NB4 (cell line): ENCODE measurements at regions not wholly inside any gene's neighbourhood (a gene's known extent, or its start where the extent isn't known, plus 50 kb on each side); places are given as distances from the start of the nearest gene placed in this dataset.

Experiments
- DNase-seq: peaks from one replicate; pipeline ENCODE4 v3.0.0; 2010; ENCODE audit warnings: low read depth
- H3K4me3 ChIP-seq: one replicate; pipeline ENCODE4 v1.5.1; 2011; ENCODE audit warnings: mild to moderate bottlenecking, low read depth, low read length, moderate library complexity
- MAX ChIP-seq: IDR thresholded peaks from 2 replicates; pipeline ENCODE4 v1.6.1; 2011; ENCODE audit warnings: low read depth, low read length
- MYC ChIP-seq: IDR thresholded peaks from 2 replicates; pipeline ENCODE4 v1.6.1; 2011; ENCODE audit warnings: low read depth, low read length
- POLR2A ChIP-seq: IDR thresholded peaks from 2 replicates; pipeline ENCODE4 v1.6.1; 2011; ENCODE audit warnings: mild to moderate bottlenecking; ENCODE audit not compliant: insufficient read length; ENCODE audit errors: extremely low read depth
- TF ChIP-seq, protein P1 (sequence below): IDR thresholded peaks from one replicate; pipeline ENCODE4 v1.5.1; 2012; ENCODE audit warnings: low read depth, low read length

GRCh38 chr1:36697836-36698605 is 215.3 kb upstream of the CSF3R start:
- TF ChIP-seq MAX, result no peak
- no peak for TF ChIP-seq POLR2A
- TF ChIP-seq, protein P1, sequence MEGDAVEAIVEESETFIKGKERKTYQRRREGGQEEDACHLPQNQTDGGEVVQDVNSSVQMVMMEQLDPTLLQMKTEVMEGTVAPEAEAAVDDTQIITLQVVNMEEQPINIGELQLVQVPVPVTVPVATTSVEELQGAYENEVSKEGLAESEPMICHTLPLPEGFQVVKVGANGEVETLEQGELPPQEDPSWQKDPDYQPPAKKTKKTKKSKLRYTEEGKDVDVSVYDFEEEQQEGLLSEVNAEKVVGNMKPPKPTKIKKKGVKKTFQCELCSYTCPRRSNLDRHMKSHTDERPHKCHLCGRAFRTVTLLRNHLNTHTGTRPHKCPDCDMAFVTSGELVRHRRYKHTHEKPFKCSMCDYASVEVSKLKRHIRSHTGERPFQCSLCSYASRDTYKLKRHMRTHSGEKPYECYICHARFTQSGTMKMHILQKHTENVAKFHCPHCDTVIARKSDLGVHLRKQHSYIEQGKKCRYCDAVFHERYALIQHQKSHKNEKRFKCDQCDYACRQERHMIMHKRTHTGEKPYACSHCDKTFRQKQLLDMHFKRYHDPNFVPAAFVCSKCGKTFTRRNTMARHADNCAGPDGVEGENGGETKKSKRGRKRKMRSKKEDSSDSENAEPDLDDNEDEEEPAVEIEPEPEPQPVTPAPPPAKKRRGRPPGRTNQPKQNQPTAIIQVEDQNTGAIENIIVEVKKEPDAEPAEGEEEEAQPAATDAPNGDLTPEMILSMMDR, result no peak
- TF ChIP-seq MYC, result no peak
- H3K4me3 ChIP-seq, result no peak overlapping the region
- no peak for DNase-seq

GRCh38 chr1:36696261-36696940 is 213.7 kb upstream of the CSF3R start:
- DNase-seq, result no peak
- H3K4me3 ChIP-seq, result no peak overlapping the region
- TF ChIP-seq POLR2A, result no peak
- no peak for TF ChIP-seq MYC

GRCh38 chr1:36693603-36694002 is 210.9 kb upstream of the CSF3R start:
- TF ChIP-seq MYC, result no peak
- TF ChIP-seq MAX, result no peak
- TF ChIP-seq POLR2A, result no peak
- TF ChIP-seq, protein P1, result no peak
- no peak for DNase-seq
- no peak overlapping the region for H3K4me3 ChIP-seq

DNA sequence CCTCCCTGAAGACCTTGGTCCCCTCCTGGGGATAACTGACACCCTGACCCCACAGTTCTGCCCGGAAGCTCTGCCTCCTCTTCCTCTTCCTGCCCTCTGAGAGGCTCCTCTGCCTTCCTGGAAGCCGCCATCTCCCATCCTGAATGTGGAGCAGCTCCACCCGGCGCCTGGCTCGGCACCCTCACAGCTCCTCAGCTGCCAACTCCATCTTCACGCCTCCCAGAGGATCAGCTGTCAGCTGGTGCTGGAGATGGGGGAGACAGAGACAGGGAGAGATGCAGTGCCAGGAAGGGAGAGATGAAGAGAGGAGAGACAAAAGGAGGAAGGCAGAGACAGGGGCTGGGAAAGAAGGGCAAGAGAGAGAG is 210.4 kb upstream of the CSF3R start:
- H3K4me3 ChIP-seq, result no peak overlapping the region
- TF ChIP-seq POLR2A, result no peak
- TF ChIP-seq MYC, result no peak
- TF ChIP-seq, protein P1, result no peak
- TF ChIP-seq MAX, result no peak
- DNase-seq, result no peak

DNA sequence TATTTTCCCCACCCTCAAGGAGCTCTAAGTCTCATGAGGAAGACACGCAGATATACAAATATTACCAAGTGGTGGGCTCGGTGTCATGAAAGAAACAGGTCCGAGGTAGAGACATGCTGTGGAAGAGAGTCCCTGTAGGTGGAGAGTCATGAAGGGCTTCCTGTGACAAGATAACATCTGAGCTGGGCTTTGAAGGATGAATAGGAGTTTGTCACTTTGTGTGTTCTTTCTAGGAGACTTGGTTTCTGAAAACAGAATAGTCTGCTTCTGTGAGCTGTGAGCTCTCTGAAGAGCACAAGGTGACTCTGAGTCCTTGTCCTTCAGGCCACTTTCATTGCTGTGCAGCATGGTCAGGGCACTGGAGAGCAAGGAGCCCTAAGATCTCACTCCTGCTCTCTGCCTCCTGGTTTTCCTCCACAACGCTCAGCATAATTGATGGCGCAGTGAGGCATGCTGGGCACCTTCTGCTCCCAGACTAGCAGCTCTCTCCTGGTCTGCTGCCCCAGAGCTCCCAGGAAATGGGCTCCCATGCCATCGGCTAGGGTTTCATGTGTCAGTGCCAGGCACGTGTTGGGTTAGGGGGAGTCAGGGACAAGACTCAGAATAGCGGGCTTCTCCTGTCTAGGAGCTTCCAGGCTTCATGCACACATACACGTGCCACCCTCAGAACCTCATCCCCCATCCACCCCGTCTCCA is 209.9 kb upstream of the CSF3R start:
- H3K4me3 ChIP-seq, result no peak overlapping the region
- TF ChIP-seq MYC (no peak), MAX (no peak), POLR2A (no peak)
- TF ChIP-seq, protein P1, result no peak
- DNase-seq, result no peak

GRCh38 chr1:36691374-36691773 is 208.7 kb upstream of the CSF3R start:
- H3K4me3 ChIP-seq, result no peak overlapping the region
- TF ChIP-seq POLR2A (no peak), MYC (no peak), MAX (no peak)
- TF ChIP-seq, protein P1, result no peak
- no peak for DNase-seq
